HG03575 (cell line): ENCODE measurements at regions not wholly inside any gene's neighbourhood (a gene's known extent, or its start where the extent isn't known, plus 50 kb on each side); places are given as distances from the start of the nearest gene placed in this dataset.
"Not testable (repeated sequence)": the region's sequence is repeated elsewhere in the genome, so short reads cannot be mapped to it uniquely, and the experiment has no call there.

Experiments used
- ATAC-seq: cut with Tn5 transposase; IDR thresholded peaks from one replicate; pipeline ENCODE4 v1.9.1; 2021; ENCODE audit not compliant: unreplicated experiment, insufficient number of reproducible peaks, low FRiP score; ENCODE audit errors: extremely low read depth

- not testable (repeated sequence) for ATAC-seq
Observed at GRCh38 chr12:14242825-14243224, 122.7 kb upstream of the ATF7IP start.

- ATAC-seq: no peak
Observed at GRCh38 chr12:14243941-14244340, 121.5 kb upstream of the ATF7IP start.

GRCh38 chr12:14244876-14245669 lies 120.4 kb upstream of the ATF7IP start:
- ATAC-seq: no peak

- ATAC-seq: no peak
Observed at GRCh38 chr12:14247166-14247565, 118.3 kb upstream of the ATF7IP start.

- no peak for ATAC-seq
Observed at GRCh38 chr12:14249368-14249767, 116.1 kb upstream of the ATF7IP start.

- no peak for ATAC-seq
Observed at GRCh38 chr12:14252697-14253096, 112.8 kb upstream of the ATF7IP start.

GRCh38 chr12:14253496-14253895 lies 112.0 kb upstream of the ATF7IP start:
- no peak for ATAC-seq

GRCh38 chr12:14254781-14255180 lies 110.7 kb upstream of the ATF7IP start:
- no peak for ATAC-seq

GRCh38 chr12:14256121-14256520 lies 109.4 kb upstream of the ATF7IP start:
- no peak for ATAC-seq

GRCh38 chr12:14256555-14257169 lies 108.8 kb upstream of the ATF7IP start:
- no peak for ATAC-seq

GRCh38 chr12:14257303-14257733 lies 108.2 kb upstream of the ATF7IP start:
- ATAC-seq: no peak

GRCh38 chr12:14257734-14258574 lies 107.5 kb upstream of the ATF7IP start:
- ATAC-seq: peak; percentile 33

GRCh38 chr12:14258575-14258940 lies 106.9 kb upstream of the ATF7IP start:
- ATAC-seq: no peak

GRCh38 chr12:14259481-14260010 lies 105.9 kb upstream of the ATF7IP start:
- ATAC-seq: no peak

- no peak for ATAC-seq
Observed at GRCh38 chr12:14260011-14260993, 105.2 kb upstream of the ATF7IP start.

- no peak for ATAC-seq
Observed at GRCh38 chr12:14261096-14261495, 104.4 kb upstream of the ATF7IP start.

- ATAC-seq: no peak
Observed at GRCh38 chr12:14261861-14262260, 103.6 kb upstream of the ATF7IP start.

GRCh38 chr12:14262771-14263511 lies 102.5 kb upstream of the ATF7IP start:
- no peak for ATAC-seq
